ENCODE measurements at regions not wholly inside any gene's neighbourhood (a gene's known extent, or its start where the extent isn't known, plus 50 kb on each side); places are given as distances from the start of the nearest gene placed in this dataset.

GRCh38 chr4:20528508-20528907 lies 171.8 kb upstream of the PACRGL start:
- DNase-seq (ENCODE audit: low read depth) = peak; percentile 17

GRCh38 chr4:20529691-20530090 lies 170.6 kb upstream of the PACRGL start:
- no peak for DNase-seq (ENCODE audit: low read depth)

GRCh38 chr4:20532116-20532790 lies 168.0 kb upstream of the PACRGL start:
- DNase-seq (ENCODE audit: low read depth) = no peak

- DNase-seq (ENCODE audit: low read depth) = peak; percentile 19
These were observed 167.1 kb upstream of the PACRGL start for GRCh38 chr4:20532871-20533870.

GRCh38 chr4:20538905-20539304 lies 161.4 kb upstream of the PACRGL start:
- no peak for DNase-seq (ENCODE audit: low read depth)

GRCh38 chr4:20543131-20543530 lies 157.1 kb upstream of the PACRGL start:
- no peak for DNase-seq (ENCODE audit: low read depth)

GRCh38 chr4:20544645-20545044 lies 155.6 kb upstream of the PACRGL start:
- DNase-seq (ENCODE audit: low read depth) = peak; percentile 29

GRCh38 chr4:20552004-20552403 lies 148.3 kb upstream of the PACRGL start:
- no peak for DNase-seq (ENCODE audit: low read depth)

- DNase-seq (ENCODE audit: low read depth) = no peak
These were observed 146.1 kb upstream of the PACRGL start for GRCh38 chr4:20554134-20554533.

- no peak for DNase-seq (ENCODE audit: low read depth)
These were observed 135.1 kb upstream of the PACRGL start for GRCh38 chr4:20565075-20565721.

- DNase-seq (ENCODE audit: low read depth) = no peak
These were observed 129.1 kb upstream of the PACRGL start for GRCh38 chr4:20570981-20571715.

GRCh38 chr4:20572976-20573375 lies 127.3 kb upstream of the PACRGL start:
- DNase-seq (ENCODE audit: low read depth) = no peak

- no peak for DNase-seq (ENCODE audit: low read depth)
These were observed 125.3 kb upstream of the PACRGL start for GRCh38 chr4:20574986-20575385.

- DNase-seq (ENCODE audit: low read depth) = no peak
These were observed 124.8 kb upstream of the PACRGL start for GRCh38 chr4:20575486-20575885.

GRCh38 chr4:20576861-20577260 lies 123.4 kb upstream of the PACRGL start:
- no peak for DNase-seq (ENCODE audit: low read depth)

- DNase-seq (ENCODE audit: low read depth) = no peak
These were observed 122.6 kb upstream of the PACRGL start for GRCh38 chr4:20577702-20578101.

GRCh38 chr4:20580907-20581306 lies 119.4 kb upstream of the PACRGL start:
- no peak for DNase-seq (ENCODE audit: low read depth)

- no peak for DNase-seq (ENCODE audit: low read depth)
These were observed 110.8 kb upstream of the PACRGL start for GRCh38 chr4:20589436-20589835.

GRCh38 chr4:20590849-20591248 lies 109.4 kb upstream of the PACRGL start:
- DNase-seq (ENCODE audit: low read depth) = no peak

- DNase-seq (ENCODE audit: low read depth) = no peak
These were observed 108.7 kb upstream of the PACRGL start for GRCh38 chr4:20591571-20591970.

GRCh38 chr4:20592013-20592412 lies 108.2 kb upstream of the PACRGL start:
- no peak for DNase-seq (ENCODE audit: low read depth)

GRCh38 chr4:20592663-20593062 lies 107.6 kb upstream of the PACRGL start:
- DNase-seq (ENCODE audit: low read depth) = no peak
